Tibial nerve (tissue), 4 donors: ENCODE measurements at regions not wholly inside any gene's neighbourhood (a gene's known extent, or its start where the extent isn't known, plus 50 kb on each side); places are given as distances from the start of the nearest gene placed in this dataset.

Experiments used
- CTCF ChIP-seq, 5 experiments: fragments of 200-600 bp in 3 of 5; fragments of 450-650 bp in 2 of 5; sonication (generic) in 3 of 5; IDR thresholded peaks; one replicate each; pipeline ENCODE4 v1.5.1; 2016 to 2019; ENCODE audit warnings: antibody characterized with exemption in 5 of 5, mild to moderate bottlenecking in 3 of 5, moderate library complexity in 2 of 5
- EP300 ChIP-seq, 2 donors: sonication (generic); formaldehyde crosslinking; IDR thresholded peaks; one replicate each; pipeline ENCODE4 v1.6.1; 2017; ENCODE audit warnings: antibody characterized with exemption in 2 of 2, mild to moderate bottlenecking in 1 of 2
- POLR2A ChIP-seq, 2 donors: fragments of 450-650 bp; IDR thresholded peaks; one replicate each; pipeline ENCODE4 v1.6.1; 2017; ENCODE audit warnings: antibody characterized with exemption in 2 of 2, mild to moderate bottlenecking in 2 of 2, moderate library complexity in 2 of 2

- TF ChIP-seq CTCF (IDR thresholded peaks at IDR 0.05) (no peak), POLR2A (IDR thresholded peaks at IDR 0.05) (no peak), EP300 (IDR thresholded peaks at IDR 0.05) (no peak)
Observed at GRCh38 chr20:11778206-11778570, 139.5 kb upstream of the BTBD3 start.
